Natural killer cell treated with Interleukin-12 subunit alpha and Interleukin-12 subunit beta and Interleukin-15 and Interleukin-18, amount 100 ng/mL, for 72 hours (primary cell): ENCODE measurements at regions not wholly inside any gene's neighbourhood (a gene's known extent, or its start where the extent isn't known, plus 50 kb on each side); places are given as distances from the start of the nearest gene placed in this dataset.
"Not testable (repeated sequence)": the region's sequence is repeated elsewhere in the genome, so short reads cannot be mapped to it uniquely, and the experiment has no call there.

Source experiments
- ATAC-seq, 2 donors: fragments of 150-1000 bp; cut with Tn5 transposase in 1 of 2; sonication (Bioruptor Pico), chemical (Tn5 transposase) in 1 of 2; 2 replicates each; pipeline ENCODE4 v1.10.0; 2021
- DNase-seq: peaks from one replicate; pipeline ENCODE4 v3.0.0; 2022; ENCODE audit warnings: low spot score
- H3K27ac Mint-ChIP-seq, 2 donors: 1 replicate in 1 of 2; 2 replicates in 1 of 2; pipeline ENCODE4 v1.8.0; 2022; ENCODE audit warnings: mixed read lengths in 2 of 2, mild to moderate bottlenecking in 1 of 2, moderate library complexity in 1 of 2
- H3K27me3 Mint-ChIP-seq, 2 donors: 1 replicate in 1 of 2; 2 replicates in 1 of 2; pipeline ENCODE4 v1.8.0; 2022; ENCODE audit warnings: mixed read lengths in 2 of 2
- H3K36me3 Mint-ChIP-seq: one replicate; pipeline ENCODE4 v1.8.0; 2022; ENCODE audit warnings: mixed read lengths
- H3K4me1 Mint-ChIP-seq, 2 donors: 1 replicate in 1 of 2; 2 replicates in 1 of 2; pipeline ENCODE4 v1.8.0; 2022; ENCODE audit warnings: low read depth in 2 of 2, mixed read lengths in 2 of 2, mild to moderate bottlenecking in 1 of 2
- H3K4me3 Mint-ChIP-seq: one replicate; pipeline ENCODE4 v1.8.0; 2022; ENCODE audit warnings: mixed read lengths
- H3K9me3 Mint-ChIP-seq: 2 replicates; pipeline ENCODE4 v1.8.0; 2022; ENCODE audit warnings: mixed read lengths

DNA sequence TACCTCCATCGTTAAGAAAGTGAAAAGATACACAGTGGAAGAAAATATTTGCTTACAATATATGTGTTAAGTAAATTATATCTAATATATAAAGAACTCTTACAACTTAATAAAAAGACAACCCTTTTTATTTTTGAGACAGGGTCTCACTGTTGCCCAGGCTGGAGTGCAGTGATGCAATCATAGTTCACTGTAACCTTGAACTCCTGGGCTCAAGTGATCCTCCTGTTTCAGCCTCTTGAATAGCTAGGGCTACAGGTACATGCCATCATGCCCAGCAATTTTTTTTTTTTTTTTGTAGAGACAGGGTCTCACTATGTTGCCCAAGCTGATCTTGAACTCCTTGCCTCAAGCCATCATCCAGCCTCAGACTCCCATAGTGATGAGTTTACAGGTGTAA, 50.8 kb upstream of the KIF13A start:
- ATAC-seq, H3K27ac Mint-ChIP-seq, H3K4me3 Mint-ChIP-seq, H3K36me3 Mint-ChIP-seq, H3K4me1 Mint-ChIP-seq, DNase-seq, H3K9me3 Mint-ChIP-seq: not testable (repeated sequence)
- peaks cover 4 to 21% of the 10 kb centered on the region in 2 donors for H3K27me3 Mint-ChIP-seq
